GM12878 (cell line): ENCODE measurements at regions not wholly inside any gene's neighbourhood (a gene's known extent, or its start where the extent isn't known, plus 50 kb on each side); places are given as distances from the start of the nearest gene placed in this dataset.

Source experiments
- ATAC-seq: fragments of 200-7000 bp; cut with Tn5 transposase; 3 replicates; pipeline ENCODE4 v1.9.1; 2020; ENCODE audit warnings: mild to moderate bottlenecking, moderate library complexity
- BruUV-seq: library from RNA; stranded (reverse); fragments of 400-500 nt; replicated peaks from 2 replicates; lab custom pipeline; 2021; lab: Mats Ljungman, UMichigan
- CTCF ChIA-PET: fragments of 300-600 bp; sonication (Branson Sonifier 250); formaldehyde crosslinking; extraction: SDS; loops from one replicate; lab custom pipeline; 2021; ENCODE audit warnings: inconsistent platforms; lab: Yijun Ruan, JAX
- POLR2A ChIA-PET: fragments of 350-600 bp; formaldehyde crosslinking; extraction: SDS; loops from one replicate; lab custom pipeline; 2021; ENCODE audit warnings: inconsistent platforms; lab: Charles Lee
- RAD21 ChIA-PET: fragments of 300-600 bp; sonication (Branson Sonifier 250); formaldehyde crosslinking; loops from one replicate; lab custom pipeline; 2023; ENCODE audit warnings: antibody characterized with exemption; ENCODE audit not compliant: unreplicated experiment; lab: Charles Lee
- SMC1A ChIA-PET: fragments of 300-600 bp; sonication (Branson Sonifier 250); formaldehyde crosslinking; loops from one replicate; lab custom pipeline; 2023; ENCODE audit not compliant: unreplicated experiment, uncharacterized antibody; lab: Charles Lee
- DNase-seq: peaks from one replicate; pipeline ENCODE4 v3.0.0-alpha.2; 2011; ENCODE audit warnings: low read depth, low spot score
- FAIRE-seq: peaks from 3 replicates; lab custom pipeline; 2011; peaks lifted over from hg19 to GRCh38; lab: Jason Lieb, UNC
- H2AFZ ChIP-seq: 2 replicates; pipeline ENCODE4 v1.6.0; 2011; ENCODE audit warnings: low read depth, low read length, control low read depth; ENCODE audit not compliant: control insufficient read depth
- H3K27ac ChIP-seq: 2 replicates; pipeline ENCODE4 v1.5.1; 2011; ENCODE audit warnings: control low read depth; ENCODE audit not compliant: control insufficient read depth, insufficient read depth
- H3K27me3 ChIP-seq, 2 experiments: replicated peaks in 1 of 2; 2 replicates each; pipeline versions ENCODE4 v1.6.0 to v1.6.1; 2011; ENCODE audit warnings: low read length in 1 of 2; ENCODE audit not compliant: control insufficient read depth in 2 of 2, insufficient read depth in 2 of 2
- H3K36me3 ChIP-seq, 2 experiments: 2 replicates each; pipeline ENCODE4 v1.5.1; 2011; ENCODE audit warnings: low read length in 1 of 2; ENCODE audit not compliant: control insufficient read depth in 2 of 2, insufficient read depth in 2 of 2
- H3K4me1 ChIP-seq: 2 replicates; pipeline ENCODE4 v1.6.1; 2011; ENCODE audit warnings: mild to moderate bottlenecking, low read length, moderate library complexity, mixed read lengths; ENCODE audit not compliant: control insufficient read depth, insufficient read depth
- H3K4me2 ChIP-seq: 2 replicates; pipeline ENCODE4 v1.6.0; 2011; ENCODE audit warnings: control low read depth; ENCODE audit not compliant: control insufficient read depth, insufficient read depth
- H3K4me3 ChIP-seq: fragments of 200-600 bp; sonication (generic); 2 replicates; pipeline ENCODE4 v1.5.1; 2016
- H3K79me2 ChIP-seq: 2 replicates; pipeline ENCODE4 v1.6.0; 2011; ENCODE audit warnings: low read length; ENCODE audit not compliant: control insufficient read depth, insufficient read depth
- H3K9ac ChIP-seq: 2 replicates; pipeline ENCODE4 v1.8.0; 2011; ENCODE audit warnings: low read length, control low read depth, mixed read lengths; ENCODE audit not compliant: control insufficient read depth, insufficient read depth
- H3K9me3 ChIP-seq: replicated peaks from 3 replicates; pipeline ENCODE4 v1.5.1; 2011; ENCODE audit warnings: mild to moderate bottlenecking, low read length; ENCODE audit not compliant: control insufficient read depth, insufficient read depth
- H4K20me1 ChIP-seq: 2 replicates; pipeline ENCODE4 v1.6.0; 2011; ENCODE audit not compliant: control insufficient read depth, insufficient read depth
- ASH2L ChIP-seq: fragments of 300-600, 200-600 bp; sonication (generic); IDR thresholded peaks from 2 replicates; pipeline ENCODE4 v1.6.1; 2017; ENCODE audit warnings: low read depth, mild to moderate bottlenecking, borderline replicate concordance
- DPF2 ChIP-seq: fragments of 450-650 bp; IDR thresholded peaks from 2 replicates; pipeline ENCODE4 v1.6.1; 2017; ENCODE audit warnings: mild to moderate bottlenecking
- FOS ChIP-seq: IDR thresholded peaks from 3 replicates; pipeline ENCODE4 v1.6.1; 2011; ENCODE audit warnings: borderline replicate concordance; ENCODE audit not compliant: insufficient read length; ENCODE audit errors: extremely low read depth
- MTA3 ChIP-seq: IDR thresholded peaks from 2 replicates; pipeline ENCODE4 v1.6.1; 2012; ENCODE audit warnings: low read length, inconsistent platforms, borderline replicate concordance
- NR2C1 ChIP-seq: fragments of 450-650 bp; IDR thresholded peaks from 2 replicates; pipeline ENCODE4 v1.6.1; 2017; ENCODE audit warnings: antibody characterized with exemption, mild to moderate bottlenecking, moderate library complexity
- NR2F1 ChIP-seq: fragments of 450-650 bp; conservative IDR thresholded peaks from 2 replicates; pipeline ENCODE4 v1.6.1; 2017; ENCODE audit warnings: mild to moderate bottlenecking
- NRF1 ChIP-seq: conservative IDR thresholded peaks from 2 replicates; pipeline ENCODE4 v1.6.1; 2011; ENCODE audit warnings: mild to moderate bottlenecking, low read depth, low read length, improper control_type of control experiment
- POLR2AphosphoS5 ChIP-seq: IDR thresholded peaks from 2 replicates; pipeline ENCODE4 v1.6.1; 2011; ENCODE audit warnings: mild to moderate bottlenecking, low read length, inconsistent platforms
- RAD21 ChIP-seq: IDR thresholded peaks from 2 replicates; pipeline ENCODE4 v1.6.1; 2011; ENCODE audit warnings: mild to moderate bottlenecking, low read depth, low read length, moderate library complexity; ENCODE audit not compliant: insufficient read depth
- RELA ChIP-seq: fragments of 450-650 bp; IDR thresholded peaks from 2 replicates; pipeline ENCODE4 v1.8.0; 2014; ENCODE audit warnings: borderline replicate concordance; ENCODE audit not compliant: partially characterized antibody
- ZNF207 ChIP-seq: fragments of 450-650 bp; IDR thresholded peaks from 2 replicates; pipeline ENCODE4 v1.6.1; 2014; ENCODE audit warnings: antibody characterized with exemption, mild to moderate bottlenecking, borderline replicate concordance
- ZSCAN29 ChIP-seq: fragments of 450-650 bp; IDR thresholded peaks from 2 replicates; pipeline ENCODE4 v1.6.1; 2017; ENCODE audit warnings: mild to moderate bottlenecking, moderate library complexity
- WGBS: methylation state at CpG from one replicate; pipeline ENCODE4 v1.1.6; 2016; ENCODE audit warnings: low lambda C conversion rate; ENCODE audit not compliant: insufficient replicate concordance, insufficient coverage; ENCODE audit errors: missing lambda C conversion rate; 5-methylcytosine and 5-hydroxymethylcytosine counted together
- in situ Hi-C: fragments of 300-500 bp; cut with MboI; formaldehyde crosslinking; loops from 9 replicates; pipeline ENCODE4 v1.14.3; 2018; ENCODE audit warnings: mixed read lengths
- intact Hi-C: fragments of 100-400 bp; cut with micrococcal nuclease; formaldehyde crosslinking; loops from one replicate; pipeline ENCODE4 v1.14.2; 2022; ENCODE audit not compliant: unreplicated experiment
- TF ChIP-seq, protein P1 (sequence below): IDR thresholded peaks from 2 replicates; pipeline ENCODE4 v1.6.1; 2011; ENCODE audit warnings: borderline replicate concordance, low read depth, mild to moderate bottlenecking, moderate library complexity, mixed read lengths, low read length; ENCODE audit not compliant: insufficient read depth; ENCODE audit errors: extremely low read length
- TF ChIP-seq, protein P2 (sequence below): fragments of 450-650 bp; IDR thresholded peaks from 2 replicates; pipeline ENCODE4 v1.6.1; 2017; ENCODE audit warnings: antibody characterized with exemption, mild to moderate bottlenecking, moderate library complexity
- TF ChIP-seq, protein P3 (sequence below): fragments of 450-650 bp; IDR thresholded peaks from 2 replicates; pipeline ENCODE4 v1.6.1; 2017; ENCODE audit warnings: mild to moderate bottlenecking, moderate library complexity
- TF ChIP-seq, protein P4 (sequence below): fragments of 450-650 bp; conservative IDR thresholded peaks from 2 replicates; pipeline ENCODE4 v1.6.1; 2017; ENCODE audit warnings: mild to moderate bottlenecking, moderate library complexity

DNA sequence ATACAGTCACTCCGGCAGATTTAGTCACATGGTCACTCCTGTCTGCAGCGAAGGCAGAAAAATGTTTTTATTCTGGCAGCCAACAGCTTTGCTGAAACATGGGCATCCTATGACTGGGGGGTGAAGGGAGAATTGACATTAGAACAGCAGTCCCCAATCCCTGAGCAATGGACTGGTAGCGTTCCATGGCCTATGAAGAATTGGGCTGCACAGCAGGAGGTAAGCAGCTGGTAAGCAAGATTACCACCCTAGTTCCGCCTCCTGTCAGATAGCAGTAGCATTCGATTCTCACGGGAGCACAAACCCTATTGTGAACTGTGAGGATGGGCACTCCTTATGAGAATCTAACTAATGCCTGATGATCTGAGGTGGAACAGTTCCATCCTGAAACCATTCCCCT, 93.1 kb upstream of the FTMT start:
- WGBS, result 38% methylated on average over 5 of the region's 6 CpGs
- intact Hi-C loops, result no loop called here
- no TSS peak for BruUV-seq
- TF ChIP-seq RAD21, result no peak
- no peak for TF ChIP-seq ASH2L
- TF ChIP-seq, protein P1, sequence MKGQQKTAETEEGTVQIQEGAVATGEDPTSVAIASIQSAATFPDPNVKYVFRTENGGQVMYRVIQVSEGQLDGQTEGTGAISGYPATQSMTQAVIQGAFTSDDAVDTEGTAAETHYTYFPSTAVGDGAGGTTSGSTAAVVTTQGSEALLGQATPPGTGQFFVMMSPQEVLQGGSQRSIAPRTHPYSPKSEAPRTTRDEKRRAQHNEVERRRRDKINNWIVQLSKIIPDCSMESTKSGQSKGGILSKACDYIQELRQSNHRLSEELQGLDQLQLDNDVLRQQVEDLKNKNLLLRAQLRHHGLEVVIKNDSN, result no peak
- TF ChIP-seq MTA3, result no peak
- TF ChIP-seq, protein P2, sequence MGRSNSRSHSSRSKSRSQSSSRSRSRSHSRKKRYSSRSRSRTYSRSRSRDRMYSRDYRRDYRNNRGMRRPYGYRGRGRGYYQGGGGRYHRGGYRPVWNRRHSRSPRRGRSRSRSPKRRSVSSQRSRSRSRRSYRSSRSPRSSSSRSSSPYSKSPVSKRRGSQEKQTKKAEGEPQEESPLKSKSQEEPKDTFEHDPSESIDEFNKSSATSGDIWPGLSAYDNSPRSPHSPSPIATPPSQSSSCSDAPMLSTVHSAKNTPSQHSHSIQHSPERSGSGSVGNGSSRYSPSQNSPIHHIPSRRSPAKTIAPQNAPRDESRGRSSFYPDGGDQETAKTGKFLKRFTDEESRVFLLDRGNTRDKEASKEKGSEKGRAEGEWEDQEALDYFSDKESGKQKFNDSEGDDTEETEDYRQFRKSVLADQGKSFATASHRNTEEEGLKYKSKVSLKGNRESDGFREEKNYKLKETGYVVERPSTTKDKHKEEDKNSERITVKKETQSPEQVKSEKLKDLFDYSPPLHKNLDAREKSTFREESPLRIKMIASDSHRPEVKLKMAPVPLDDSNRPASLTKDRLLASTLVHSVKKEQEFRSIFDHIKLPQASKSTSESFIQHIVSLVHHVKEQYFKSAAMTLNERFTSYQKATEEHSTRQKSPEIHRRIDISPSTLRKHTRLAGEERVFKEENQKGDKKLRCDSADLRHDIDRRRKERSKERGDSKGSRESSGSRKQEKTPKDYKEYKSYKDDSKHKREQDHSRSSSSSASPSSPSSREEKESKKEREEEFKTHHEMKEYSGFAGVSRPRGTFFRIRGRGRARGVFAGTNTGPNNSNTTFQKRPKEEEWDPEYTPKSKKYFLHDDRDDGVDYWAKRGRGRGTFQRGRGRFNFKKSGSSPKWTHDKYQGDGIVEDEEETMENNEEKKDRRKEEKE, result no peak
- TF ChIP-seq, protein P3, sequence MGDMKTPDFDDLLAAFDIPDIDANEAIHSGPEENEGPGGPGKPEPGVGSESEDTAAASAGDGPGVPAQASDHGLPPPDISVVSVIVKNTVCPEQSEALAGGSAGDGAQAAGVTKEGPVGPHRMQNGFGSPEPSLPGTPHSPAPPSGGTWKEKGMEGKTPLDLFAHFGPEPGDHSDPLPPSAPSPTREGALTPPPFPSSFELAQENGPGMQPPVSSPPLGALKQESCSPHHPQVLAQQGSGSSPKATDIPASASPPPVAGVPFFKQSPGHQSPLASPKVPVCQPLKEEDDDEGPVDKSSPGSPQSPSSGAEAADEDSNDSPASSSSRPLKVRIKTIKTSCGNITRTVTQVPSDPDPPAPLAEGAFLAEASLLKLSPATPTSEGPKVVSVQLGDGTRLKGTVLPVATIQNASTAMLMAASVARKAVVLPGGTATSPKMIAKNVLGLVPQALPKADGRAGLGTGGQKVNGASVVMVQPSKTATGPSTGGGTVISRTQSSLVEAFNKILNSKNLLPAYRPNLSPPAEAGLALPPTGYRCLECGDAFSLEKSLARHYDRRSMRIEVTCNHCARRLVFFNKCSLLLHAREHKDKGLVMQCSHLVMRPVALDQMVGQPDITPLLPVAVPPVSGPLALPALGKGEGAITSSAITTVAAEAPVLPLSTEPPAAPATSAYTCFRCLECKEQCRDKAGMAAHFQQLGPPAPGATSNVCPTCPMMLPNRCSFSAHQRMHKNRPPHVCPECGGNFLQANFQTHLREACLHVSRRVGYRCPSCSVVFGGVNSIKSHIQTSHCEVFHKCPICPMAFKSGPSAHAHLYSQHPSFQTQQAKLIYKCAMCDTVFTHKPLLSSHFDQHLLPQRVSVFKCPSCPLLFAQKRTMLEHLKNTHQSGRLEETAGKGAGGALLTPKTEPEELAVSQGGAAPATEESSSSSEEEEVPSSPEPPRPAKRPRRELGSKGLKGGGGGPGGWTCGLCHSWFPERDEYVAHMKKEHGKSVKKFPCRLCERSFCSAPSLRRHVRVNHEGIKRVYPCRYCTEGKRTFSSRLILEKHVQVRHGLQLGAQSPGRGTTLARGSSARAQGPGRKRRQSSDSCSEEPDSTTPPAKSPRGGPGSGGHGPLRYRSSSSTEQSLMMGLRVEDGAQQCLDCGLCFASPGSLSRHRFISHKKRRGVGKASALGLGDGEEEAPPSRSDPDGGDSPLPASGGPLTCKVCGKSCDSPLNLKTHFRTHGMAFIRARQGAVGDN, result no peak
- no peak for TF ChIP-seq NR2F1
- TF ChIP-seq DPF2, result no peak
- TF ChIP-seq ZNF207, result no peak
- no peak for TF ChIP-seq FOS
- no peak for TF ChIP-seq NR2C1
- no peak for TF ChIP-seq RELA
- no peak for TF ChIP-seq POLR2AphosphoS5
- TF ChIP-seq, protein P4, sequence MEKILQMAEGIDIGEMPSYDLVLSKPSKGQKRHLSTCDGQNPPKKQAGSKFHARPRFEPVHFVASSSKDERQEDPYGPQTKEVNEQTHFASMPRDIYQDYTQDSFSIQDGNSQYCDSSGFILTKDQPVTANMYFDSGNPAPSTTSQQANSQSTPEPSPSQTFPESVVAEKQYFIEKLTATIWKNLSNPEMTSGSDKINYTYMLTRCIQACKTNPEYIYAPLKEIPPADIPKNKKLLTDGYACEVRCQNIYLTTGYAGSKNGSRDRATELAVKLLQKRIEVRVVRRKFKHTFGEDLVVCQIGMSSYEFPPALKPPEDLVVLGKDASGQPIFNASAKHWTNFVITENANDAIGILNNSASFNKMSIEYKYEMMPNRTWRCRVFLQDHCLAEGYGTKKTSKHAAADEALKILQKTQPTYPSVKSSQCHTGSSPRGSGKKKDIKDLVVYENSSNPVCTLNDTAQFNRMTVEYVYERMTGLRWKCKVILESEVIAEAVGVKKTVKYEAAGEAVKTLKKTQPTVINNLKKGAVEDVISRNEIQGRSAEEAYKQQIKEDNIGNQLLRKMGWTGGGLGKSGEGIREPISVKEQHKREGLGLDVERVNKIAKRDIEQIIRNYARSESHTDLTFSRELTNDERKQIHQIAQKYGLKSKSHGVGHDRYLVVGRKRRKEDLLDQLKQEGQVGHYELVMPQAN, result no peak
- no peak for TF ChIP-seq ZSCAN29
- no peak for TF ChIP-seq NRF1

More for the DNA sequence above, 93.1 kb upstream of the FTMT start:
- Histone ChIP-seq H3K4me3 (no peak overlapping the region), H3K36me3 (no peaks in the 10 kb centered on the region), H3K9ac (no peak overlapping the region), H3K9me3 (no peaks in the 10 kb centered on the region), H3K27me3 (no peaks in the 10 kb centered on the region), H3K27ac (no peak overlapping the region), H3K4me1 (no peaks in the 10 kb centered on the region), H2AFZ (no peak overlapping the region), H3K4me2 (no peak overlapping the region), H4K20me1 (no peaks in the 10 kb centered on the region), H3K79me2 (no peaks in the 10 kb centered on the region)
- SMC1A ChIA-PET, result no interaction called here
- no peak for DNase-seq
- RAD21 ChIA-PET, result no interaction called here
- FAIRE-seq, result no peak
- POLR2A ChIA-PET, result no interaction called here
- ATAC-seq, result no peak
- CTCF ChIA-PET, result no interaction called here
- in situ Hi-C loops, result no loop called here
